GM12875 (cell line): ENCODE measurements at regions not wholly inside any gene's neighbourhood (a gene's known extent, or its start where the extent isn't known, plus 50 kb on each side); places are given as distances from the start of the nearest gene placed in this dataset.

Experiments
- H3K4me3 ChIP-seq: one replicate; pipeline ENCODE4 v1.5.1; 2011; ENCODE audit warnings: low read depth, low read length, control low read depth
- CTCF ChIP-seq: IDR thresholded peaks from 2 replicates; pipeline ENCODE4 v1.5.1; 2011; ENCODE audit warnings: low read depth, mild to moderate bottlenecking, control low read depth, inconsistent platforms, low read length, moderate library complexity, borderline replicate concordance; ENCODE audit not compliant: insufficient read depth

DNA sequence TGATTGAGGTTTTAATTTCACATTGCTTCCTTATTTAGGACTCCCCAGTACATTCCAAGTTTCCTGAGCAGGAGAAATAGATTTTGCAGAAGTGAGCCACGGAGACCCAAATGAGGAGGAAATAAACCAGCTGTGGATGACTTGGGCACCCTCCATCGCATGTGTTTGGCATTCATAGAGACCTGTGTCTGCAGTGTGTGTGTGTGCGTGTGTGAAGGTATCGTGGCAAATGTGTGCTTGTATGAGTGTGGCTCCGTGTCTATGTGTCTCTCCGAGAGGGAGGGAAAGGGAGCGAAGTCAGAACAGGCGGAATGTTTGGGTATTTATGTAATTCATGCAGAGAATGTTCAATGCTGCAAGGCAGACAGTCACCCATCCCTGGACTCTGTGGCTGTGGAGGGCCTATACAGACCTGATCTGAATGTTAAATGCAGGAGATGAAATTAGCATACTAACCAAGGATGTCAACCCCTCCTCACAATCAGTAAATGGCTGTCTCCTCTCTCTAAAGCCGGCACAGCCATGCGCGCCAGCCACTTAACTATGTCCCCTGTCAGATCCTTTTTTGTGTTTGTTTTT lies 186.0 kb upstream of the ZFHX3 start:
- H3K4me3 ChIP-seq, result no peak overlapping the region
- no peak for TF ChIP-seq CTCF

DNA sequence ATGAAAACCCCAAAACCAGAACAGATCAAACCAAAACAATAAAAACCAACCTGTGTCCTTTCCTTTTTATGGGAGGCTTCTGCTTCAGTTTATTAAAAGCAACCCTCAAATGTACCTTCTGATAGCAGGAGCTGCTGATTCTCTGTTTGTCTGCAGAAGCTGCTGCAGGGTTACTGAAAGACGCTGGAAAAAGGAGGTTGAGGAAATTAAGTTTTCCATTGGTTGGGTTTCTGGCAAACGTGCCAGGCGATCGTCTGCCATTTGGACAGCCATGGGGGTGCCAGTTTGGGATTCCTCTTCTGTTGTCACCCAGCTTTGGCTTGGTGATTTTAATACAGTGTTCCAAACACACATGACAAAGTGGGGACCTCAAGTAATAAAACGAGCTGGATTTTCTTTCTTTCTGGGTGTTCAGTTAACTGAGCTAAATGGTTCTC lies 185.4 kb upstream of the ZFHX3 start:
- no peak overlapping the region for H3K4me3 ChIP-seq
- TF ChIP-seq CTCF, result no peak

DNA sequence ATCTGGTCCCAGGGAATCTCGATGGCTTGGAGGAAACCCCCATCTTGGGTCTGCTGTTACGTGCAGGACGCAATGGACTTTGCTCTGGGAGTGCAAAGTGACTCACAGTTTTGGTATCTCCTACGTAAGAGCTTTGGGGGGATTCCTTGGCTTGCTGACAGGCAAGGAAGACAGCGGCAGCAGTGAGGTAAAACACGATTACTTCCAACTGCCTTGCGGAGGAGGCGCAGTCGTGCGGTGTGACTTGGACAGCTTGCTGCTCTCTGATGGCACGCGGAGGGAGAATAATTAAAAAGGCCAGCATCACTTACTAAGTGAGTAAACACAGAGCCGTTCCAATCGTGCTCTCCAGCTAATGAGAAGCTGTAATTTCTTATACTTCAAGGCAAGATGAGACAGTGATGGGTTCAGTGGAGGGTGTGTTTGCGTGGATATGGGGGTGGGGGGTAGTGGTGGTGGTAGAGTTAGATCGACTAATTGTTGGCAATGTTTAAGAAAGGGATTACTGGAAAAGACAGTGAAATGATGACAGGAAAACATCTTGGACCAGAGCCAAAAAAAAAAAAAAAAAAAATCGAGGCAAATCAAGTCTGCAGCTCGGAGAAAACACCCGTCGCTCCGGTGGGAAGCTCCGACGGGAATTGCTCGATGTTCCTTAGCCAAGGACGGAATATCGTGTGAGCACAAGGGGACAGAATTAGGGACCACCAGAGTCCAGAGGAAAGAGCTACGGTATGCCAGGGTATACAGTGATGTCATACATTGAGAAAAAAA lies 184.8 kb upstream of the ZFHX3 start:
- no peak for TF ChIP-seq CTCF

DNA sequence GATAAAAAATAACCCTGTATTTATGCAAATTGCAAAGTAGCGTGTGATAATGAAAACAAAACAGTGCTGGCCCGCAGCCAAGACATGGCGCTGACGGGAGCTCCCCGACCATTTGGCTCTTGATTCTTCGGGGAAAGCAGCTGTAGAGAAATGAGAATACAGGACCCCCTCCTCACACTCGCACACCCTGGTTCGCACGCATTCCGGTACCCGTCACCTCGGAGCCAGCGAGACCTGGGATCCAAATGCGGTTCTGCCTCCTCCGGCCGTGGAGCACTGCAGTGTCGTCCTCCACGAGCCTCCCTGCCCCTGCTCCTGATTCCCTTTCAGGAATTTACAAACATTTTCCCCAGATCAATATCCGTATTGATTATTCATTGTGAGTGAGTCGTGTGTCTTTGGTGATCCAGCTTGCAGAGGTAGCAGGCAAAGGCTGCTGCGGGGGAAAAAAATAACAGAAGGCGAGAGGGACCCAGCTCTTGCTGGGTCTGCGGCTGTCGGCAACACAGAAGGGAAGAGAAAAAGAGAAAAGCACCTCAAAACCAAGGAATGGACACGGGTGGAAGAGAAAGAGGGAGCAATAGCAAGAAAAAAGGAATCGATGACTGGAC lies 184.1 kb upstream of the ZFHX3 start:
- no peak for TF ChIP-seq CTCF
- H3K4me3 ChIP-seq, result no peak overlapping the region

More for the DNA sequence above, 184.8 kb upstream of the ZFHX3 start:
- no peak overlapping the region for H3K4me3 ChIP-seq

GRCh38 chr16:73231379-73231778 lies 183.5 kb upstream of the ZFHX3 start:
- H3K4me3 ChIP-seq, result no peak overlapping the region
- no peak for TF ChIP-seq CTCF

DNA sequence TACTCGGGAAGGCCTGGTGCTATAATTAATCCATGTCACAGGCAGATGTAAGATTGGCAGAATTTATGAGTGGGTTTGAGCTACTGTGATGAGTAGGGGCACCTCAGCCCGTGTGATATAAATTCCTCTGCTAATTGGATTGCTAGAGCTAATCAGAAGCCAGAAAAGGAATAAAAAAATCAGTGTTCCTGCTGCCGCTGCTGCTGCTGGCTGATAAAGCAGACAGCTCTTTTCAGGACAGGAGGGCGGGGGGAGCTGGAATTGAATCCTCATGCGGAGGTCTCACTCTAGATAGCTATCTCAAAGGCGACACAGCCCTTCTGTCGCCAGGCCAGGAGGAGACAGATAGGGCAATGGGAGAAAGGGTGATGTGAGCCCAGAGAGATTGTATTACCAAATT lies 182.7 kb upstream of the ZFHX3 start:
- H3K4me3 ChIP-seq, result no peak overlapping the region
- TF ChIP-seq CTCF, result no peak
